ENCODE measurements at regions not wholly inside any gene's neighbourhood (a gene's known extent, or its start where the extent isn't known, plus 50 kb on each side); places are given as distances from the start of the nearest gene placed in this dataset.

GRCh38 chr5:171692936-171693335 is 92.7 kb upstream of the SMIM23 start:
- WGBS (ENCODE audit: low lambda C conversion rate) = 3% methylated on average over 4 of the region's 4 CpGs

More at GRCh38 chr5:171692936-171693335, 92.7 kb upstream of the SMIM23 start:
- TF ChIP-seq MXI1 (IDR thresholded peaks at IDR 0.05; ENCODE audit: borderline replicate concordance, low read depth, low read length) = no peak
- no peak for TF ChIP-seq ZNF101 (CRISPR knock-in tag; IDR thresholded peaks at IDR 0.05; ENCODE audit: borderline replicate concordance, low read depth)
- peak; percentile 21; the same call in 1 of the 2 replicates for TF ChIP-seq ZNF768 (CRISPR knock-in tag; IDR thresholded peaks at IDR 0.05)
- no peak for TF ChIP-seq HNF1A (IDR thresholded peaks at IDR 0.05; ENCODE audit: low read depth)
- no peak for TF ChIP-seq HNF1A (CRISPR knock-in tag; IDR thresholded peaks at IDR 0.05; ENCODE audit: borderline replicate concordance)
- Histone ChIP-seq H3K9me3 (ENCODE audit: low read length) (no peaks in the 10 kb centered on the region), H3K27me3 (ENCODE audit: control insufficient read depth in 1 of 2, insufficient read depth in 2 of 2, low read length in 2 of 2) (peaks cover 0 to 12% of the 10 kb centered on the region in 2 experiments; a peak in 2 of 5 replicates), H3K36me3 (replicated peaks in 1 of 2; ENCODE audit: control insufficient read depth in 1 of 2, insufficient read depth in 2 of 2, low read length in 2 of 2) (no peaks in the 10 kb centered on the region), H2AFZ (ENCODE audit: low read length) (no peak overlapping the region), H3K79me2 (ENCODE audit: insufficient read depth, low read length) (no peaks in the 10 kb centered on the region), H3K4me3 (replicated peaks in 1 of 3; ENCODE audit: insufficient read depth in 1 of 3, low read depth in 2 of 3, low read length in 3 of 3) (no peak overlapping the region), H3K4me1 (ENCODE audit: insufficient read depth, low read length) (no peaks in the 10 kb centered on the region), H3K27ac (ENCODE audit: extremely low read length, insufficient read depth, low read length) (no peak overlapping the region), H3K4me2 (ENCODE audit: low read depth, low read length) (no peak overlapping the region), H4K20me1 (ENCODE audit: insufficient read depth, low read length) (no peaks in the 10 kb centered on the region), H3K9ac (ENCODE audit: insufficient read depth, low read depth, low read length) (no peak overlapping the region)
- CTCF ChIA-PET (ENCODE audit: low intra/inter-chr PET ratio, low total read pairs) = no interaction called here
- intact Hi-C loops (cut with micrococcal nuclease; ENCODE audit: unreplicated experiment) = no loop called here
- in situ Hi-C loops (cut with HindIII; ENCODE audit: extremely low pct_ligation_motif_present, low pct_unique_long_range_greater_than_20kb) = no loop called here
- no peak for ATAC-seq
- BruUV-seq (replicated peaks) = no TSS peak
- FAIRE-seq = no peak
- POLR2A ChIA-PET = no interaction called here
- no peak for DNase-seq (ENCODE audit: low spot score)

Measured in HepG2 (cell line).